Loucy (cell line): ENCODE measurements at regions not wholly inside any gene's neighbourhood (a gene's known extent, or its start where the extent isn't known, plus 50 kb on each side); places are given as distances from the start of the nearest gene placed in this dataset.

ENCODE experiments used
- CTCF ChIP-seq: fragments of 200-600 bp; sonication (generic); conservative IDR thresholded peaks from 2 replicates; pipeline ENCODE4 v1.5.1; 2014; ENCODE audit warnings: mild to moderate bottlenecking, antibody characterized with exemption, low read length
- EZH2phosphoT487 ChIP-seq: fragments of 200-600 bp; IDR thresholded peaks from 2 replicates; pipeline ENCODE4 v1.6.1; 2018; ENCODE audit warnings: antibody characterized with exemption, mild to moderate bottlenecking, moderate library complexity, borderline replicate concordance

GRCh38 chr16:82311528-82311927 lies 141.5 kb upstream of the MPHOSPH6 start:
- no peak for TF ChIP-seq CTCF
- no peak for TF ChIP-seq EZH2phosphoT487
